SU-DHL-6 (cell line): ENCODE measurements at regions not wholly inside any gene's neighbourhood (a gene's known extent, or its start where the extent isn't known, plus 50 kb on each side); places are given as distances from the start of the nearest gene placed in this dataset.

ENCODE experiments used
- H2AFZ ChIP-seq: fragments of 200-600 bp; sonication (generic); 2 replicates; pipeline ENCODE4 v1.6.1; 2014; ENCODE audit warnings: low read depth, mild to moderate bottlenecking, moderate library complexity, mixed read lengths, antibody characterized with exemption, low read length; ENCODE audit not compliant: severe bottlenecking
- H3F3A ChIP-seq: fragments of 200-600 bp; shearing (Covaris generic); 2 replicates; pipeline ENCODE4 v1.6.0; 2016; ENCODE audit warnings: antibody characterized with exemption, mild to moderate bottlenecking; ENCODE audit not compliant: insufficient read depth
- H3K27ac ChIP-seq: fragments of 200-600 bp; sonication (generic); 2 replicates; pipeline ENCODE4 v1.5.1; 2016; ENCODE audit warnings: low read depth, mild to moderate bottlenecking, low read length, moderate library complexity, mixed read lengths
- H3K27me3 ChIP-seq: fragments of 200-600 bp; sonication (generic), shearing (Covaris generic); 2 replicates; pipeline ENCODE4 v1.6.0; 2014; ENCODE audit warnings: mild to moderate bottlenecking, low read length
- H3K36me3 ChIP-seq: fragments of 200-600 bp; sonication (generic); 2 replicates; pipeline ENCODE4 v1.6.1; 2014; ENCODE audit warnings: mild to moderate bottlenecking, low read length, mixed read lengths
- H3K4me2 ChIP-seq: fragments of 300-600, 200-600 bp; shearing (Covaris generic), sonication (generic); 2 replicates; pipeline ENCODE4 v1.6.0; 2014; ENCODE audit warnings: low read length, low read depth, mild to moderate bottlenecking; ENCODE audit not compliant: poor library complexity, severe bottlenecking
- H3K4me3 ChIP-seq: fragments of 200-600 bp; sonication (generic); 2 replicates; pipeline ENCODE4 v1.5.1; 2014; ENCODE audit warnings: antibody characterized with exemption, low read length, mild to moderate bottlenecking, mixed read lengths; ENCODE audit not compliant: insufficient read depth, poor library complexity, severe bottlenecking
- H3K79me2 ChIP-seq: fragments of 200-600 bp; sonication (generic); 2 replicates; pipeline ENCODE4 v1.6.1; 2014; ENCODE audit warnings: mild to moderate bottlenecking, low read length, moderate library complexity; ENCODE audit not compliant: insufficient read depth
- H3K9ac ChIP-seq: fragments of 200-600 bp; sonication (generic); 2 replicates; pipeline ENCODE4 v1.7.0; 2014; ENCODE audit warnings: mild to moderate bottlenecking, low read length
- H3K9me2 ChIP-seq: fragments of 200-600 bp; sonication (generic); replicated peaks from 2 replicates; pipeline ENCODE4 v1.6.1; 2014; ENCODE audit warnings: low read length; ENCODE audit not compliant: insufficient read depth
- H3K9me3 ChIP-seq: fragments of 200-600 bp; sonication (generic); 2 replicates; pipeline ENCODE4 v1.6.1; 2014; ENCODE audit warnings: low read length, mixed read lengths; ENCODE audit not compliant: insufficient read depth
- H4K20me1 ChIP-seq: fragments of 200-600 bp; sonication (generic); 2 replicates; pipeline ENCODE4 v1.6.1; 2014; ENCODE audit warnings: low read depth, mild to moderate bottlenecking, antibody characterized with exemption, low read length, moderate library complexity, mixed read lengths
- EZH2phosphoT487 ChIP-seq: fragments of 200-600 bp; sonication (generic), shearing (Covaris generic); conservative IDR thresholded peaks from 2 replicates; pipeline ENCODE4 v1.6.1; 2018; ENCODE audit warnings: mild to moderate bottlenecking, antibody characterized with exemption, low read length, moderate library complexity, mixed read lengths
- TF ChIP-seq, protein P1 (sequence below): fragments of 200-600 bp; sonication (generic); IDR thresholded peaks from one replicate; pipeline ENCODE4 v1.5.1; 2017; ENCODE audit warnings: antibody characterized with exemption, mild to moderate bottlenecking, low read length, moderate library complexity; ENCODE audit not compliant: insufficient read depth, poor library complexity, severe bottlenecking

DNA sequence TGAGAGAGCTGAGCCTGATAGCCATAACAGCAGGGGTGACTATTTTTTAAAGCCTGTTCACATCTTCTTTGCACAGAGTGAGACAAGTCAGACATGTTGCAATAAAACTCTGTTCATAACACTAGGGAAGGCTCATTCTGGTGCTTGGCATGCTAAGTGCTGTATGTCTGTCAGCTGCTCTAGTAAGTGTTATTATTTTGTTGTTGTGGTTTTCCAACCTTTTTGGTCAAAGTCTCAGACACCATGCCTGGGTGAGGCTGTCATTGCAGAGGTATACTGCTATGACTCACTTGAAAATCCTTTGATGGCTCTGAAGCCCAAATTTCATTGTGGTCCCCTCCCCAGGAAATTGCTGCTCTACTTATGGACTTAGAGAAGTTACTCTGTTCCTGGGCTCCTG lies 129.7 kb downstream of the ADRA2A start:
- Histone ChIP-seq H2AFZ (no peak overlapping the region), H3K27me3 (no peaks in the 10 kb centered on the region), H3F3A (no peaks in the 10 kb centered on the region), H3K9ac (no peak overlapping the region), H3K4me2 (no peak overlapping the region), H3K79me2 (no peaks in the 10 kb centered on the region), H3K4me3 (no peak overlapping the region), H3K27ac (no peak overlapping the region), H3K9me3 (no peaks in the 10 kb centered on the region), H4K20me1 (no peaks in the 10 kb centered on the region), H3K9me2 (no peaks in the 10 kb centered on the region), H3K36me3 (no peaks in the 10 kb centered on the region)
- no peak for TF ChIP-seq EZH2phosphoT487
- TF ChIP-seq, protein P1, sequence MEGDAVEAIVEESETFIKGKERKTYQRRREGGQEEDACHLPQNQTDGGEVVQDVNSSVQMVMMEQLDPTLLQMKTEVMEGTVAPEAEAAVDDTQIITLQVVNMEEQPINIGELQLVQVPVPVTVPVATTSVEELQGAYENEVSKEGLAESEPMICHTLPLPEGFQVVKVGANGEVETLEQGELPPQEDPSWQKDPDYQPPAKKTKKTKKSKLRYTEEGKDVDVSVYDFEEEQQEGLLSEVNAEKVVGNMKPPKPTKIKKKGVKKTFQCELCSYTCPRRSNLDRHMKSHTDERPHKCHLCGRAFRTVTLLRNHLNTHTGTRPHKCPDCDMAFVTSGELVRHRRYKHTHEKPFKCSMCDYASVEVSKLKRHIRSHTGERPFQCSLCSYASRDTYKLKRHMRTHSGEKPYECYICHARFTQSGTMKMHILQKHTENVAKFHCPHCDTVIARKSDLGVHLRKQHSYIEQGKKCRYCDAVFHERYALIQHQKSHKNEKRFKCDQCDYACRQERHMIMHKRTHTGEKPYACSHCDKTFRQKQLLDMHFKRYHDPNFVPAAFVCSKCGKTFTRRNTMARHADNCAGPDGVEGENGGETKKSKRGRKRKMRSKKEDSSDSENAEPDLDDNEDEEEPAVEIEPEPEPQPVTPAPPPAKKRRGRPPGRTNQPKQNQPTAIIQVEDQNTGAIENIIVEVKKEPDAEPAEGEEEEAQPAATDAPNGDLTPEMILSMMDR = no peak

DNA sequence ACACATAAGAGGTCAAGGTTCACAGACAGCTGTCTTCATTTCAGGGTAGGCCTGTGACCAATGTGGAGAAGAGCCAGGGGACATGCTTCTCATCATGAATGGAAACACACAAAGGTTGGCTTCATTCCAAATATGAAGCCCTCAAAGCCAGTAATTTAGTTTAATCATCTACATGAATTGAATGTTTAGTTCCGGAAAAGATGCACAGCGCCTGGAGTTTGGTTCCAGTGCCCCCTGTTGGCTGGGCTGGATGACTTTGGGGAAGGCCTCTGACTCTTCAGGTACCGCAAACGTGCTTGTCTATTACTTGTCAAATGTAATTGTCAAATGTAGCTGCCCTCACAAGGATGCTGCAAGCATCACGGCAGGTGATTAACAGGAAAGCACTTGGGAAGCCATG lies 130.7 kb downstream of the ADRA2A start:
- H3F3A ChIP-seq = no peaks in the 10 kb centered on the region
- H2AFZ ChIP-seq = no peak overlapping the region
- no peaks in the 10 kb centered on the region for H4K20me1 ChIP-seq
- H3K79me2 ChIP-seq = no peaks in the 10 kb centered on the region
- no peaks in the 10 kb centered on the region for H3K9me3 ChIP-seq
- no peak overlapping the region for H3K4me2 ChIP-seq
- no peak for TF ChIP-seq EZH2phosphoT487
- TF ChIP-seq, protein P1 = no peak
- no peaks in the 10 kb centered on the region for H3K27me3 ChIP-seq
- no peaks in the 10 kb centered on the region for H3K36me3 ChIP-seq
- H3K4me3 ChIP-seq = no peak overlapping the region
- H3K27ac ChIP-seq = no peak overlapping the region
- no peak overlapping the region for H3K9ac ChIP-seq
- no peaks in the 10 kb centered on the region for H3K9me2 ChIP-seq

DNA sequence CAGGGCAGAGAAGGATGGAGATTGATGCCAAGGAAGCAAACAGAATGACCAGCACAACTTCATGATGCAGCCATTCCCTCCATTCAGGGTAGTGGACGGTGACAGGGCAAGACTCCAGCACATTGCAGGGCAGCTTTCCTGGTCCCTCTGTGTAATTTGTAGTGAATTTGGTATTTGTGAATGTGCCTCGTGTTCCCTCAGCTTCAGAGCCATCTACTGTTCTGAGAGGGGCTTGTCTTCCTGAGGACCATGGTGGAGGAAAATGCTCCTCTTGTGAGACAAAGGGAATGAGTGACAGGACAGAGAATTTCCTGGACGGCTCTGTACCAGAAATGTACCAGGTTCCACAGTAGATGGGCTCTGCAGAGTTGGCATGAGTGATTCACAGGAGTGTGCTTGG lies 132.1 kb downstream of the ADRA2A start:
- Histone ChIP-seq H3K36me3 (no peaks in the 10 kb centered on the region), H3F3A (no peaks in the 10 kb centered on the region), H3K4me2 (no peak overlapping the region), H3K9me3 (no peaks in the 10 kb centered on the region), H3K27me3 (no peaks in the 10 kb centered on the region), H2AFZ (no peak overlapping the region), H3K9ac (no peak overlapping the region), H3K79me2 (no peaks in the 10 kb centered on the region), H4K20me1 (no peaks in the 10 kb centered on the region), H3K9me2 (no peaks in the 10 kb centered on the region), H3K4me3 (no peak overlapping the region), H3K27ac (no peak overlapping the region)
- TF ChIP-seq, protein P1 = no peak
- no peak for TF ChIP-seq EZH2phosphoT487

DNA sequence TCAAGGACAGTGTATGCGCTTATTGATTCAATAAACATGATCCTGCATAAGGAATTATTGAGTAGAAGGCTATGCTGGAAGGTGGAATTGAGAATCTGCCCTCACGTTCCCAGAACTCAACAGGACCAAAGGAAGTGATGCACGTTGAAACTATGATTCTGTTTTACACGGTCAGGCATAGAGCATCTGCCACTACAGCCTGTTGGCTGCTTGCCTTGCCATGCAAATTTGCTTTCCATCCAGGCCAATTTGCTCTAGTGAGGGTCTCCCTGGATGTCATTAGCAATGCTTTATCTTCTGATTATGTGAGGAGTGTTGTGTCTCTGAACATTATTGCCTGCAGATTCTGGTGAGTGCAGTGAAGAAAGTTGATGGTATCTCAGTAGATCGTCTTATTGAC lies 132.9 kb downstream of the ADRA2A start:
- Histone ChIP-seq H3K9ac (no peak overlapping the region), H3F3A (no peaks in the 10 kb centered on the region), H3K4me2 (no peak overlapping the region), H3K9me3 (no peaks in the 10 kb centered on the region), H3K27me3 (no peaks in the 10 kb centered on the region), H3K27ac (no peak overlapping the region), H2AFZ (no peak overlapping the region), H4K20me1 (no peaks in the 10 kb centered on the region), H3K4me3 (no peak overlapping the region), H3K79me2 (no peaks in the 10 kb centered on the region), H3K36me3 (no peaks in the 10 kb centered on the region), H3K9me2 (no peaks in the 10 kb centered on the region)
- TF ChIP-seq, protein P1 = no peak
- TF ChIP-seq EZH2phosphoT487 = no peak
